ENCODE measurements at regions not wholly inside any gene's neighbourhood (a gene's known extent, or its start where the extent isn't known, plus 50 kb on each side); places are given as distances from the start of the nearest gene placed in this dataset.

- TF ChIP-seq CTCF (IDR thresholded peaks at IDR 0.05) (no peak), POLR2A (IDR thresholded peaks at IDR 0.05) (no peak)
These were observed 327.9 kb upstream of the MARCKS start for GRCh38 chr6:113529196-113529595.

Measured in esophagus squamous epithelium (tissue), 4 donors.